ENCODE measurements at regions not wholly inside any gene's neighbourhood (a gene's known extent, or its start where the extent isn't known, plus 50 kb on each side); places are given as distances from the start of the nearest gene placed in this dataset.
A peak's percentile ranks its signal among the peaks of the same experiment; 100 is the strongest.

GRCh38 chr18:75130591-75131328 lies 78.2 kb downstream of the PTGR3 start:
- DNase-seq (ENCODE audit: low spot score), result peak; percentile 23

GRCh38 chr18:75129717-75130477 lies 79.0 kb downstream of the PTGR3 start:
- no peak for DNase-seq (ENCODE audit: low spot score)

GRCh38 chr18:75128911-75129716 lies 79.8 kb downstream of the PTGR3 start:
- DNase-seq (ENCODE audit: low spot score), result peak; percentile 18

- peak; percentile 17 for DNase-seq (ENCODE audit: low spot score)
Measured at GRCh38 chr18:75128051-75128605, 80.8 kb downstream of the PTGR3 start.

GRCh38 chr18:75127143-75128021 lies 81.6 kb downstream of the PTGR3 start:
- DNase-seq (ENCODE audit: low spot score), result peak; percentile 29

GRCh38 chr18:75125382-75126331 lies 83.3 kb downstream of the PTGR3 start:
- DNase-seq (ENCODE audit: low spot score), result peak; percentile 48

- DNase-seq (ENCODE audit: low spot score), result peak; percentile 43
Measured at GRCh38 chr18:75124991-75125381, 84.0 kb downstream of the PTGR3 start.

- peak; percentile 34 for DNase-seq (ENCODE audit: low spot score)
Measured at GRCh38 chr18:75124551-75124950, 84.4 kb downstream of the PTGR3 start.

- peak; percentile 29 for DNase-seq (ENCODE audit: low spot score)
Measured at GRCh38 chr18:75123113-75123512, 85.8 kb downstream of the PTGR3 start.

- DNase-seq (ENCODE audit: low spot score), result peak; percentile 14
Measured at GRCh38 chr18:75122334-75122958, 86.5 kb downstream of the PTGR3 start.

- peak; percentile 17 for DNase-seq (ENCODE audit: low spot score)
Measured at GRCh38 chr18:75121266-75121665, 87.7 kb downstream of the PTGR3 start.

GRCh38 chr18:75120521-75120920 lies 88.4 kb downstream of the PTGR3 start:
- DNase-seq (ENCODE audit: low spot score), result no peak

GRCh38 chr18:75116809-75117208 lies 92.1 kb downstream of the PTGR3 start:
- peak; percentile 25 for DNase-seq (ENCODE audit: low spot score)

- peak; percentile 23 for DNase-seq (ENCODE audit: low spot score)
Measured at GRCh38 chr18:75116165-75116564, 92.8 kb downstream of the PTGR3 start.

GRCh38 chr18:75115514-75115913 lies 93.4 kb downstream of the PTGR3 start:
- peak; percentile 22 for DNase-seq (ENCODE audit: low spot score)
